AG09319 (cell line): ENCODE measurements at regions not wholly inside any gene's neighbourhood (a gene's known extent, or its start where the extent isn't known, plus 50 kb on each side); places are given as distances from the start of the nearest gene placed in this dataset.

Experiments used
- DNase-seq: peaks from one replicate; pipeline ENCODE4 v3.0.0-alpha.2; 2010; ENCODE audit warnings: low read depth; ENCODE audit errors: extremely low read depth
- TF ChIP-seq, protein P1 (sequence below): IDR thresholded peaks from 2 replicates; pipeline ENCODE4 v1.5.1; 2011; ENCODE audit warnings: low read depth, mild to moderate bottlenecking, inconsistent platforms, low read length, moderate library complexity

DNA sequence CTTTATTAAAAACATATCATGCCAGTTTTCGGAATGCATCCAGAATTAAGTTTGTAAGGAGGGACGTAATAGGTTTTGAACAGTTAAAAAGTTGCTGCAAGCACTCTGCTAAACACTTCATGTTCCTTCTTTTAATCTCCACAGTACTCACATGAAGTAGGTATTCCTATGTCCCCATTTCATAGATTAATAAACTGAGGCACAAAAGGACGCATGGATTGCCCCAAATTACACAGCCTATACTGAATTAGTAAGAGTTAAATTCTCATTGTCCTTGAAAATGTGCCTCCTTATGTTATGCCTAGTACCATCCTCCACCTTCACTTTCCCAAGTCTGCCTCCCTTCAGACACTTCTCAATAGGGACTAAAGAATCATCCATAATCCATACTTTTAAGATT, 358.9 kb upstream of the ATP5MC3 start:
- TF ChIP-seq, protein P1, sequence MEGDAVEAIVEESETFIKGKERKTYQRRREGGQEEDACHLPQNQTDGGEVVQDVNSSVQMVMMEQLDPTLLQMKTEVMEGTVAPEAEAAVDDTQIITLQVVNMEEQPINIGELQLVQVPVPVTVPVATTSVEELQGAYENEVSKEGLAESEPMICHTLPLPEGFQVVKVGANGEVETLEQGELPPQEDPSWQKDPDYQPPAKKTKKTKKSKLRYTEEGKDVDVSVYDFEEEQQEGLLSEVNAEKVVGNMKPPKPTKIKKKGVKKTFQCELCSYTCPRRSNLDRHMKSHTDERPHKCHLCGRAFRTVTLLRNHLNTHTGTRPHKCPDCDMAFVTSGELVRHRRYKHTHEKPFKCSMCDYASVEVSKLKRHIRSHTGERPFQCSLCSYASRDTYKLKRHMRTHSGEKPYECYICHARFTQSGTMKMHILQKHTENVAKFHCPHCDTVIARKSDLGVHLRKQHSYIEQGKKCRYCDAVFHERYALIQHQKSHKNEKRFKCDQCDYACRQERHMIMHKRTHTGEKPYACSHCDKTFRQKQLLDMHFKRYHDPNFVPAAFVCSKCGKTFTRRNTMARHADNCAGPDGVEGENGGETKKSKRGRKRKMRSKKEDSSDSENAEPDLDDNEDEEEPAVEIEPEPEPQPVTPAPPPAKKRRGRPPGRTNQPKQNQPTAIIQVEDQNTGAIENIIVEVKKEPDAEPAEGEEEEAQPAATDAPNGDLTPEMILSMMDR = no peak
- no peak for DNase-seq

DNA sequence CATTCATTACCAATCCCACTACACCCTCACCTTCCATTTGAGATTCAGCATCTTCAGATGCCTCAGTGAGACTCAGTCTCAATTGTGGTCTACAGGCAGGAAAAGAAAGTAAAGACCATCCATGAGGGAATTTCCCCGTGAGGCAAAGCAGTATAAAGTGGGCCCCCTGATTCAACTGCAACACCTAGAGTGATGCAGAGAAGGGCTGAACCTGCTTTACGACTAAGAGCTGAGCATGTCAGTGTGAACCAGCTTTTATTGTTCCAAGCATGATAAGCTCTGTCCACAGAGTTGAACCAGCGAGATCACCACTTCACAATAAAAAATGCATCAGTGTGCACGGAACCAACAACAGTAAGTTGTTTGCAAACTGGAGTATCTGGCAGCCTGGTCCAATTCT, 357.6 kb upstream of the ATP5MC3 start:
- DNase-seq = no peak
- TF ChIP-seq, protein P1 = no peak

DNA sequence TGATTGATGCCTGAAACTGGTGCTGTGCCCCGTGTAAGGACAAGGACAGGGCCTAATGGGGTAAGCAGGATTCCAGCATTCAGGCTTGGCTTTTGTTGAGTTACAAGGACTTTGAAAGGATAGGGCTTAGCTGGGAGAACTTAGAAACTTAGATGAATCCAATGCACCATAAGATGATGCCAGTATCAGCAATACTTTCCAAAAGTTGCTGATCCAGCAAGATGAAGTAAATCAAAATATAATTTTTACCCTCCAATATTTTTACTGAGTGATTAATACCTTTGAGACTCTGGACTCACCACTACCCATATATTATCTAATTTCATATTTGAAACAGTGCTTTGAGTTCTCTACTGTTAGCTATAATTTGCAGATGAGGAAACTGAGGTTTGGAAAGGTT, 354.5 kb upstream of the ATP5MC3 start:
- no peak for DNase-seq
- TF ChIP-seq, protein P1 = no peak

DNA sequence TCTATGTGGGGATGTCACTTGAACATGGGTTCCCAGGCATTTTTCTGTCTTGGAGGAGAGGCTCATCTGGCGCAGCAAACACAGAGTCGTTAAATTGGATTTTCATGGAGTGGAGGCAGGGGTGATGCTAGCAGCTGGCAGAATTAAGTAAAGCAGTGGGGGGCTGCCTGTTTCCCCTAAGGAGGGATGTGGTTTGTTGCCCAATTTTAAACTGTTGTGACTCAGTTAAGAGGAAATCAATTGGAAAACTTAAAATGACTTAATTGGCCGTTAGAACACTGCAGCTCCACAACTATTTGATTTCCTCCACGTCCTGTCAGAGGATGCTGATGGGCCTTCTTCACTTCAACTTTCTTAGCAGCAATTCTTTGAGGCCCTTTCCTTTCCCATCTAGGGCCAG, 354.1 kb upstream of the ATP5MC3 start:
- DNase-seq = no peak
- TF ChIP-seq, protein P1 = no peak

DNA sequence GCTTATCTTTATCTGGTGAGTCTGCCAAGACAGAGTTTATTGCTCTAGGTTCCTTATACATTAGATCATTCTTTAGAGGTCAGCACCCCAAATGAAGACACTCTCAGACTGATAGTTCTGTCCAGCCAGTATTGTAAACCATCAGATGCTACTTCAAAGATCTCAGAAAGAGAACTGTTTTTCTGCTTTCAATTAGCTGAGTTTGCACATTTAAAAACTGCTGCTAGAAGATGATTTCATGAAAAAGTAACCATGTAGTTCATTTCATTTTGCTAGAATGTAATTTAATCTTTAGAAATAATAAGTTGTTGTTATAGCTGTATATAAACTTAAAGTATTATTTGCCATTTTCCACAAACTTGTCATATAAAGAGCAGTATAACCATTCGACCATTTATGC, 344.5 kb upstream of the ATP5MC3 start:
- no peak for DNase-seq
- TF ChIP-seq, protein P1 = no peak

DNA sequence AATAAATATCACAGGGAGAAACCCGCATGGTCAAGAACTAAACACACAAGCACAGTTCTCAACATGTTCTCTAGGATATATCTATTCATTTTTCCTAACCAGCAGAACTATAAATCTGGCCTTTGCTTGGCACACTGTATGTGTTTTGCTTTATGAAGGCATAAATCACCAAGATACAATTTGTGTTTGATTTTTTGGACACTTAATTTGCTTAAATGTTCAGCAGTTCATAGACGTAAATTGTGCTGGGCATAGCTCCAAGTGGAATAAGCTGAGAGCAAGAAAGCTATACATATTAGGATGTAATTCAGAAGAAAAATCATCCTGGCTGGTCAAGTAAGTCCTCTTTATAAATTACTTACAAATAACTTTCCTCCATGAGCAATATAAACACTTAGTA, 341.5 kb upstream of the ATP5MC3 start:
- DNase-seq = no peak

DNA sequence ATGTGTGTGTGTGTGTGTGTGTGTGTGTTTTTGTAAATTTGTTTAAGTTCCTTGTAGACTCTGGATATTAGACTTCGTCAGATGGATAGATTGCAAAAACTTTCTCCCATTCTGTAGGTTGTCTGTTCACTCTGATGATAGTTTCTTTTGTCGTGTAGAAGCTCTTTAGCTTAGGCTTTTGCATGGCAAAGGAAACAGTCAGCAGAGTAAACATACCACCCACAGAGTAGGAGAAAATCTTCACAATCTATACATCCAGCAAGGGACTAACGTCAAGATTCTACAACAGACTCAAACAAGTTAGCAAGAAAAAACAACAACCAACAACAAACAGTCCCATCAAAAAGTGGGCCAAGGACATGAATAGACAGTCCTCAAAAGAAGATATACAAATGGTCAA, 336.7 kb upstream of the ATP5MC3 start:
- no peak for DNase-seq
- TF ChIP-seq, protein P1 = no peak

More for the DNA sequence above, 341.5 kb upstream of the ATP5MC3 start:
- TF ChIP-seq, protein P1 = no peak
